NCI-H2107 treated with DMSO at 0.1 percent for 48 hours (cell line): ENCODE measurements at regions not wholly inside any gene's neighbourhood (a gene's known extent, or its start where the extent isn't known, plus 50 kb on each side); places are given as distances from the start of the nearest gene placed in this dataset.
"Not testable (repeated sequence)": the region's sequence is repeated elsewhere in the genome, so short reads cannot be mapped to it uniquely, and the experiment has no call there.

Experiments used
- DNase-seq: peaks from one replicate; lab custom pipeline; 2025; ENCODE audit not compliant: unreplicated experiment; lab: John Stamatoyannopoulos, UW

GRCh38 chr10:78427497-78428031, 393.9 kb downstream of the RPS24 start:
- DNase-seq, result no peak

GRCh38 chr10:78428579-78428978, 394.9 kb downstream of the RPS24 start:
- DNase-seq, result no peak

DNA sequence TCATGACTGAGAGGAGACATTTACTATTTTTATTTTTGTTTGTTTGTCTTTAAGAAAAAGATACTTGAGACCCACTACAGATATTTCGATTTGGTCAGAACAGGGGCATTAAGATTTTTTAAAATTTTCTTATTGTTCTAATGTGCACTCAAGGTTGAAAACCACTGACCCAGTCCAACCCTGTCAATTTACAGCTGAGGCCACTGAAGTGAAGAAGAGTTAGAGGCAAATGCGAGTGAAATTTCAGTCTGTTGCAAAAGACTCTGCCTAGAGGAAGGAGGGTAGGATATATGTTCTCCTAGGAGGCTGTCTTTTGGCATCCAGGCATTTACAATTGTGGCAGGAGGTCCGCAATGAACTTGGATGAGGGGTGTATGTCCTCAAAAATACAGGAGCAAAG, 396.3 kb downstream of the RPS24 start:
- DNase-seq, result no peak

DNA sequence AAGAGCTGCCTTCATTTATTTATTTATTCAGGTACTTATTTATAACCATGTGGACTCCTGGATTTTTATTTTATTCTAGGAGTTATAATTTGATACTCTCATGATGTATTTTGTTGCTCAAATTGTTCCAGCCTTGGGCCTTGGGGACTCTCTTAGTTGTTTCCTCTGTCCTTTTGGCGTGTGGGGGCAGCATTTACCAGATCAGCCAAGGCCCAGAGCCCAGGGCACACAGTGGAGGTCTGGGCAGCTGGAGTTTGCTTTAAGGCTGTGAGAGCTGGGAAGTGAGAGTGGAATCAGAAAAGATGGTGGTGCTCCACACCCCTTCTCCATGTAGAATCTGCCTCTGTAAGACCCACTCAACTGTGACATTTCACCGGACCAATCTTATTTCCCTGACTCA, 398.9 kb downstream of the RPS24 start:
- no peak for DNase-seq

GRCh38 chr10:78433076-78433595, 399.5 kb downstream of the RPS24 start:
- DNase-seq, result no peak

GRCh38 chr10:78433766-78434535, 400.3 kb downstream of the RPS24 start:
- no peak for DNase-seq

- DNase-seq, result no peak
Measured at GRCh38 chr10:78434886-78435285, 401.2 kb downstream of the RPS24 start.

DNA sequence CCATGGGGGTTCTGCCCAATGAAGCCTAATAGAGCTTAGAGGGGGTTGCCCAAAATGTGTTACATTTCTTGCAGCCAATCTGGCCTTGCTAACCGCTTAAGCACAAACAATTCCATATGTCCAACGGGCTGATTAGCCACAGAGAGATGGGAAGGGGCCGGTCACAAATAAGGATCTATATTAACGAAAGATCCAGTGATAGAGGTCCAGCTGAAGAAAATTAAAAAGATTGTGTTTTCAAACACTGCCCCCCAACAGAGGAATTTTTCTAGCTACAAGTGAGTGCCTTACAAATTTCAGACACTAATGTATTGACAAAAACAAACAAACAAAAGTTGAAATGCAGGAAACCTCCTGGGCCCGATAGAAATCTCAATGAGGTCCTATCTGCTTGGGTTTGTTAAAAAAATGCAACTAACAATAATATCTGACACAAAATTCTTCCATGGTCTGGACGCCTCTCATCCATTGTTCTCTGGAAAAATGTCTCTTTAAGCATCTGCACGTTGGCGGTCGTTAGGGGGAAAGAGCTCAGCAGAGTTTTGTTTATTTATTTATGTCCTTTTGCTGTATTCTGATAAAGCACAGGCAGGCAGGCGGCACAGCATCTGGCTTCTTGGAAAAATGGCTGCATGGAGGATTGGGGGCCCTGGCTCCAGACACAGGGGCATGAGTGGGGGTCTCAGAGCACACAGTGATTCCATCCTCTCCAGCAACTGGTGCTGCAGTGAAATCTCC, 402.0 kb downstream of the RPS24 start:
- DNase-seq, result no peak

- no peak for DNase-seq
Measured at GRCh38 chr10:78436222-78436573, 402.5 kb downstream of the RPS24 start.

GRCh38 chr10:78436706-78437406, 403.2 kb downstream of the RPS24 start:
- DNase-seq, result no peak

DNA sequence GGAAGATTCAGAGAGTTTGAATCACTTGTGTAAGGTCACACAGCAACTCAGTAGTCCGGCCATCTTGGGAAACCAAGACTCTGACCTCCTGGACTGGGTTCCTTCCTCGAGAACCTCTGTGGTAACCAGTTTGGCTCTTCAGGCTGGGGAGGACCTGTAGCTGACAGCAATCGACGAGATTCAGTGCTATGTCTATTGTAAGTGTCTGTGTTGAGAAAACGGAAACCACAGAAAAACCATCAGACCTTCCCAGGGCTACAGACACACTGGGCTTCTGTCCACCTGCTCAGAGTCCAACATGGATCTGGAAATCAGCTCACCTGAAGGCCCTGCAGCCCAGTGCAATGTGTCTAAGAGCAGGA, 403.7 kb downstream of the RPS24 start:
- DNase-seq, result no peak

GRCh38 chr10:78437998-78438906, 404.6 kb downstream of the RPS24 start:
- no peak for DNase-seq

DNA sequence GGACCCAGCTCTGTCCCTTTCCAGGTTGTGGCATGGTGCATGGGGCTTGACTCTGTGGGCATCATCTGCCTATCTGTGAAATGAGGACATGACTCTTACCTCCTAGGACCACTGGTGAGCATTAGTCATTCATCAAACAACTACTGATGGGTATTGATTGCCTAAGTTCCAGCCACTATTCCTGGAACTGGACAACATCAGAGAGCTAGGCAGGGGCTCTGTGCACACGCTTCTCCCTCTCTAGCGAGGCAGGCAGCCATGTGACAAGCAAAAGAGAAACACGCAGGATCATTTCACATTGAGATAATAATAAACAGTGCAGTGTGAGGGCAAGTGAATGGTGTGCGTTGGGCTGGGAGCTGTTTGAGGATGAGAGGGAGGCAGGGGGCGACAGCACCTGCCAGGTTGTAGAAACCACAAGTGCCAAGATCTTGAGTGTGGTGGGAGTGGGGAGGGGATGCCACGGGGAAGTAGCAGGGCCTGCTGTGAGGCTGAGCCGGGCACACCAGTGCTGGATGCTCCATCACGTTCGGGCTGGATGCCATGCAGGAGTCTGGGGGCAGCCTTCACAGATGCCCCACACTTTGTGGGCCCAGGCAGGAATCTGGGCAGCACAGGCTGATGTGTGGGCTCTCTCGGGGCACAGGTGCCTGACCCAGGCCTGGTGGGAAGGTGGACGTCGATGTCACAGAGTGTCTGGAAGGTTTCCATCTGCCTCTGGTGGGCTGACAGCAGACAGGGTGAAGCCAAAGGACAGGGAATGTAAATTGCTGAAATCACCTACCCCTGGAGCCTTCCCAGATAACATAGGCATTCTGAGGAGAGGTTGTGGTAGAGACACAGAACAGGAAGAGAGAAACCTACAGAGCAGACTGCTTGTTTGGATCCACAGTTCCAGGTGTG, 405.5 kb downstream of the RPS24 start:
- no peak for DNase-seq

GRCh38 chr10:78441010-78441409, 407.3 kb downstream of the RPS24 start:
- DNase-seq, result no peak

DNA sequence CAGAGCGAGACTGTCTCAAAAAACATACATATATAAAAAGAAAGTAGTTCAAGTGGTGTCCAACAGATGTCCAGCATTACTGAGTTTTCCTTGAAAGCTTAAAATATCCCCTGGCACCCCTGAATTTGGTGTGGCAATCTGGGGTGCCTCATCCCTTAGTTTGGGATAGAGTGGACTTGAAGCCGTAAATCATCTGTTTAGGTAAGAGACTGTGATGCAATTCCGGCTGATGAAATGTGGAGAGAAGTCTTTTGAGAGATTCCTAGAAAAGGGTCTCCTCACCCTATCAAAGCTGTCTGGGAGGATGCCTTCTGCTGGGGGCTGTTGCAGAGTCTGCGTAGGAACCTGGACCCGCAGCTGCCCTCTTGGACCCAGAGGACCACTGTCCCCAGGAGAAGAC, 408.0 kb downstream of the RPS24 start:
- DNase-seq, result no peak

DNA sequence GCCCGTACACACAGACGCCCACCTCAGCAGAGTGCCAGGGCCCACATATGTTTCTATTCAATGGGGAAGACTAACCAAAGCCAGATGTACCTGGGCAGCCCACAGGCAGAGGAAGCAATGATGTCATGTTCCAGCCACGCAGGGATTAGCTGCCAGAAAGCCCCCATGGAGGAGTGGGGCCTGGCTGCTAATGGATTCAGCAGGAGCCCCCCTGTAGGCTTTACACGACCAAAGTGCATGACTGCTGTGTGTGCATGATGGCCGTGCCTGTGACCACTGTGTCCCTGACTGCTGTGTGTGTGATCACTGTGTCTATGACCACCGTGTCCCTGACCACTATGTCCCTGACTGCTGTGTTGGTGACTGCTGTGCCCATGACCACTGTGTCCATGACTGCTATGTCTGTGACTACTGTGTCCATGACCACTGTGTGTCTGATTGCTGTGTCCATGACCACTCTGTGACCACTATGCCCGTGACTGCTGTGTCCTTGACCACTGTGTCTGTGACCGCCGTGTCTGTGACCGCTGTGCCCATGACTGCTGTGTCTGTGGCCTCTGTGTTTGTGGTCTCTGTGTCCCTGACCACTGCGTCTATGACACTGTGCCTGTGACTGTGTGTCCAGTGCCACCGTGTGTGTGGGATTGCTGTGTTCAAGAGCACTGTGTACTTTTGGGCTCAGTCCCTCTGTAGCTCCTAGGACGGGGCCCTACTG, 409.3 kb downstream of the RPS24 start:
- no peak for DNase-seq

- no peak for DNase-seq
Measured at GRCh38 chr10:78443900-78444571, 410.4 kb downstream of the RPS24 start.

- not testable (repeated sequence) for DNase-seq
Measured at GRCh38 chr10:78444741-78445140, 411.1 kb downstream of the RPS24 start.
